SK-MEL-5 (cell line): ENCODE measurements at regions not wholly inside any gene's neighbourhood (a gene's known extent, or its start where the extent isn't known, plus 50 kb on each side); places are given as distances from the start of the nearest gene placed in this dataset.

Source experiments
- DNase-seq: peaks from one replicate; pipeline ENCODE4 v3.0.0-alpha.2; 2016; ENCODE audit warnings: low read depth, low spot score
- in situ Hi-C: cut with HindIII; loops from 2 replicates; pipeline ENCODE4 v1.10.0; 2016; ENCODE audit warnings: low sequenced_read_pairs, high pct_unique_total_duplicates, low pct_unique_long_range_greater_than_20kb

GRCh38 chr10:70964245-70964644 is 75.9 kb upstream of the PCBD1 start:
- in situ Hi-C loops = no loop called here

DNA sequence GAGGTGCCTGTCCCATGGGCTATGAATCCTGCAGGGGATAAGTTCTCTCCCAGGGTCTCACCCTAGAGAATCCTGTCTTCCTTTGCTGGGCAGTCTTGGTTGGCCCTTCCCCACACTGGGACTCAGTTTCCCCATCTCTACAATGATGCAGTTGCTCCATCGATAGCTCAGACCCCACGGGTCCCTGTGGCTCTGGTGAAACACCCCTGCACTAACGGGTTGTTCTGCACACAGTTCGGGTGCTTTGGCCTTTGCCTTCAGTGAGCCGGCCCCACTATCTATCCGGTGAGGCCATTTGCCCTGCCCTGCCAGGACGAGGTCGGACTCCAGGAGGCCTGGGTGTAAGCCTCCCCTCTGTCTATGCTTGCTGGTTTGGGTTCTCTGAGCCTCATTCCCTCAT is 76.5 kb upstream of the PCBD1 start:
- DNase-seq = no peak

More at GRCh38 chr10:70964245-70964644, 75.9 kb upstream of the PCBD1 start:
- no peak for DNase-seq

DNA sequence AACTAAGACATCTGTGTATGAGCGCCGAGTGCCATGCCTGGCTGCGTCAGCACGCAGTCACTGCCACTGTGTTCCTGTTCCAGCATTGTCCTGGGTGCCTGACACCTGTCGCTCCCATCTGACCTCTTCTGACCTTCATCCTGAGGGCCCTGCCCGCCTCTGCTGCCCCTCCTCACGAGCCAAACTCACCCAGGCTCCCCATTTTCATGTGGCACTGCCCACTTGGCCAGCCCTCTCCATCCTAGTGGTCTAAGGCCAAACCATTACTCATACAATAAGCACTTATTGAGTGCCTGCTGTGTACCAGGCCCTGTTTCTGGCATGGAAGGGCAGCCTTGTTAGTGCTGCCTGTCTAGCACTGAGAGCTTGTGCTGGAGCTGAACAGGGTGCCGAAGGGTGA is 77.2 kb upstream of the PCBD1 start:
- in situ Hi-C loops = no loop called here
- DNase-seq = no peak

More for the DNA sequence above, 76.5 kb upstream of the PCBD1 start:
- in situ Hi-C loops = no loop called here

DNA sequence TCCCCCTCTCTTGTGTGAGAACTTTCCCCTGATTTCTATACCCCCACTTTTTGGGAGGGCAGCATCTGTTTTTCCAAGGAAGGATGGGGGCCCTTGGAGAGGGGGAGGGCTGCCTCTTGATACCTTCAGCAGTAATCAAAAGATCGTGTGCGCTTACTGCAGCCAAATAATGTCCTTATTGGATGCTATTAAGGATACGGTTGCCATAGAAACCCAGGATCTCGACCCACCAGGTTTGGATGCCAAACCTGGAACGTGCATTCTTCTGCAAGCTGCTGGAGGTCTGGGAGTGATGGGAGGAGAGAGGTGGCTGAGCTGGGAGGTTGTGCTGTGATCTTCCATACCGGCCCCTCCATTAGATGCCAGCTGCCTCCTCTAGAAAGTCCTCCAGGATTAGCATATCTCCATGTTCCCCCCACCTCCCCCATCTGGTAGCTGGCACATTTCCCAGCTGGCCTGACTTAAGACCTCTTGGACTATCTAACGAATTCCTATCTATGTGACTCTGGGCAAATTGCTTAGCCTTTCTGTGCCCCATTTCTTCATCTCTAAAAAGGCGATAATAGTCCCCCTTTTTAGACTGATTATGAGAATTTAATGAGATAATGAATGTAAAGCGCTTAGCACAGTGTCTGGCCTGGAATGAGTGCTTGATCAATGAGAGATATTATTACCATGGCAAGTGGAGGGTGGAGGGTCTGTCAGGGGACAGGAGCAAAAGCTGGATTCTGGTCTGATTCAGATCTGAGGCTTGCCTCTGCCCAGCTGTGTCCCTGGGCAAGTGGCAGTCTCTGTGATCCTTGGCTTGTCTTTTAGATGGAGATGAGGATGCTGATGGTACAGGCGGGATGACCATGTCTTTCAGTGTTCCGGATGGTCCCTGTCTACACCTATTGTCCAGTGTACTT is 78.5 kb upstream of the PCBD1 start:
- DNase-seq = no peak
- in situ Hi-C loops = no loop called here

GRCh38 chr10:70967591-70968587 is 79.5 kb upstream of the PCBD1 start:
- in situ Hi-C loops = no loop called here
- no peak for DNase-seq

- no peak for DNase-seq
- in situ Hi-C loops = no loop called here
These were observed 80.8 kb upstream of the PCBD1 start for GRCh38 chr10:70969188-70969587.

- DNase-seq = no peak
These were observed 82.5 kb upstream of the PCBD1 start for GRCh38 chr10:70970830-70971229.

GRCh38 chr10:70973275-70973674 is 84.9 kb upstream of the PCBD1 start:
- in situ Hi-C loops = no loop called here
- no peak for DNase-seq

More at GRCh38 chr10:70970830-70971229, 82.5 kb upstream of the PCBD1 start:
- in situ Hi-C loops = no loop called here

DNA sequence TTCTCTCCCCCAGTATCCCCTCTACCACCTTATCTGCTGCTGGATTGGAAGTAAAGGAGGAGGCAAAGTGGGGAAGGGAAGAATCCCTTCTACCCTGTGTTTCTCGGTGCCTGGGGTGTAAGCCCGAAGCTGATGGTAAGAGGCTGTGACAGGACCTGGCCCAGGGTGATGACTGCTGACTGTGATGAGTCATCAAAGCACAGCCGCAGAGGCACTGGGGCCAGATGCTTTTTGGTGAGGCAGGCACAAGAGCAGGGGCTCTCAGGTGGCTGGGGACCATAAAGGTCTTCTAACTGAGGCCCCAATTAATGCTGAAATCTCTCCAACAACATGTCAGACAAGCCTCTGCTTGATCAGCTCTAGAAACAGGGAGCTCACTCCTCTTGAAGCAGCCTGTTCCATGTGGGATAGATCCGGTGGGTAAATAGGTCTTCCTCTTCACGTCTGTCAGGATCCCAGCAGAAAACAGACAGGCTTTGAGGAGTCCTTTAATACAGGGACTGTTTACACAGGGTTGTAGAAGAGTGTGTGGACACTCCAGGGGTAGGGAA is 86.1 kb upstream of the PCBD1 start:
- in situ Hi-C loops = no loop called here

DNA sequence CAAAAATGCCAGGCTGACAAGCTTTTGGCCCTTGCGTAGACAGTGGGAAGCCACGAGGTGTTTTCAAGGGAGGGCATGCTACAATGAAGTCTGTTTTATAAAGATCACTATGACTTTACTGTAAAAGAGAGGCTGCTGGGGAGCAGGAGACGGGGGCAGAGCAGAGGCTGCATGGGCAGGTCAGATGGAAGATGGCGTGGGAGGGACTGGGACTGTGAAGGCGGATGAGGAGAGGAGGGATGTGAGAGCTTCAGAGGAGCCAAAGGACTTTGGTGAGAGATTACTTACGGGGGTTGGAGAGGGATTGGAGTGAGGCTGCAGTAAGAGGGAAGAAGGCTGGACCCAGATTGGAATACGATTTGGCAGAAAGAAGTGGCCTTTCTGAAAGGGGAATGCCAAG is 86.6 kb upstream of the PCBD1 start:
- DNase-seq = no peak
- in situ Hi-C loops = no loop called here

More for the DNA sequence above, 86.1 kb upstream of the PCBD1 start:
- no peak for DNase-seq

- in situ Hi-C loops = no loop called here
- DNase-seq = no peak
These were observed 87.8 kb upstream of the PCBD1 start for GRCh38 chr10:70976063-70976695.

- no peak for DNase-seq
- in situ Hi-C loops = no loop called here
These were observed 89.3 kb upstream of the PCBD1 start for GRCh38 chr10:70977625-70978024.

DNA sequence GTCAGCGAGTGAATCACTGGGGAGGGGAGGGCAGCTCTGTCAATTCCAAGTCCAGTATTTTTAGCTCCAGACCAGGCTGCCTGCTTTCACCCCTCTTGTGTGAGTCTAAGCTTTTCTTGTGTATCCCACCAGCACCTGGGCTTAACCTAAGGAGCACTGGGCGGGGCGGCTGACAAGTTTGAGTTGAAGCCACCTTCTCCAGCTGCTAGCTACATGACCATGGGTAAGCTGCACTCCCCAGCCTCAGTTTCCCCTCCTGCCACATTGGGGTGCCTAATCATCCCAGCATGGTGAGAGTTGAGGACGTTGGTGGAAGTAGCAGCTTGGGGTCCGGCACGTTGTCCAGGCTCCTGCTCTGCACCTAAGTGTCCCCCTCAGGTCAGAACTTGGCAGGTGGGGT is 89.8 kb upstream of the PCBD1 start:
- in situ Hi-C loops = no loop called here

GRCh38 chr10:70978816-70979480 is 90.6 kb upstream of the PCBD1 start:
- in situ Hi-C loops = no loop called here
- no peak for DNase-seq

More for the DNA sequence above, 89.8 kb upstream of the PCBD1 start:
- no peak for DNase-seq

- in situ Hi-C loops = no loop called here
- no peak for DNase-seq
These were observed 92.3 kb upstream of the PCBD1 start for GRCh38 chr10:70980687-70981086.

- no peak for DNase-seq
- in situ Hi-C loops = no loop called here
These were observed 92.9 kb upstream of the PCBD1 start for GRCh38 chr10:70981171-70981836.

- in situ Hi-C loops = no loop called here
- no peak for DNase-seq
These were observed 93.6 kb upstream of the PCBD1 start for GRCh38 chr10:70981936-70982335.
